Keratinocyte (primary cell): ENCODE measurements at regions not wholly inside any gene's neighbourhood (a gene's known extent, or its start where the extent isn't known, plus 50 kb on each side); places are given as distances from the start of the nearest gene placed in this dataset.

Experiments
- DNase-seq: peaks from one replicate; pipeline ENCODE4 v3.0.0-alpha.2; 2011; ENCODE audit warnings: low read depth, missing footprints, low spot score
- FAIRE-seq: peaks from 2 replicates; lab custom pipeline; 2011; peaks lifted over from hg19 to GRCh38; lab: Jason Lieb, UNC
- H2AFZ ChIP-seq: 2 replicates; pipeline ENCODE4 v1.6.0; 2012; ENCODE audit warnings: low read length, control low read depth, inconsistent platforms; ENCODE audit not compliant: control insufficient read depth
- H3K27ac ChIP-seq: 2 replicates; pipeline ENCODE4 v1.5.1; 2011; ENCODE audit warnings: low read length; ENCODE audit not compliant: control insufficient read depth, insufficient read depth
- H3K27me3 ChIP-seq: 3 replicates; pipeline ENCODE4 v1.6.0; 2011; ENCODE audit warnings: low read length; ENCODE audit not compliant: control insufficient read depth, insufficient read depth; ENCODE audit errors: extremely low read depth
- H3K36me3 ChIP-seq, 2 experiments: 2 replicates in 1 of 2; 3 replicates in 1 of 2; pipeline ENCODE4 v1.5.1; 2011; ENCODE audit warnings: low read length in 2 of 2, mild to moderate bottlenecking in 1 of 2; ENCODE audit not compliant: control insufficient read depth in 2 of 2, insufficient read depth in 2 of 2; ENCODE audit errors: extremely low read depth in 1 of 2
- H3K4me1 ChIP-seq: 3 replicates; pipeline ENCODE4 v1.5.1; 2011; ENCODE audit warnings: low read length; ENCODE audit not compliant: control insufficient read depth, insufficient read depth; ENCODE audit errors: extremely low read depth
- H3K4me2 ChIP-seq: 3 replicates; pipeline ENCODE4 v1.6.0; 2011; ENCODE audit warnings: low read depth, low read length; ENCODE audit not compliant: control insufficient read depth, insufficient read depth; ENCODE audit errors: extremely low read depth
- H3K4me3 ChIP-seq, 3 experiments: fragments of 200-600 bp in 1 of 3; sonication (generic) in 1 of 3; 2 replicates in 2 of 3; 3 replicates in 1 of 3; pipeline ENCODE4 v1.5.1; 2011 to 2016; ENCODE audit warnings: low read length in 3 of 3, mild to moderate bottlenecking in 3 of 3, control low read depth in 2 of 3, inconsistent platforms in 1 of 3, low read depth in 1 of 3, mixed read lengths in 1 of 3, mixed run types in 1 of 3, moderate library complexity in 1 of 3; ENCODE audit not compliant: control insufficient read depth in 2 of 3, insufficient read depth in 2 of 3; ENCODE audit errors: extremely low read depth in 1 of 3
- H3K79me2 ChIP-seq: 2 replicates; pipeline ENCODE4 v1.6.0; 2012; ENCODE audit warnings: low read length; ENCODE audit not compliant: control insufficient read depth, insufficient read depth
- H3K9ac ChIP-seq: 3 replicates; pipeline ENCODE4 v1.6.0; 2011; ENCODE audit warnings: low read length; ENCODE audit not compliant: control insufficient read depth, insufficient read depth; ENCODE audit errors: extremely low read depth
- H3K9me1 ChIP-seq: 3 replicates; pipeline ENCODE4 v1.6.0; 2011; ENCODE audit warnings: low read length; ENCODE audit not compliant: control insufficient read depth, insufficient read depth; ENCODE audit errors: extremely low read depth
- H3K9me3 ChIP-seq: 2 replicates; pipeline ENCODE4 v1.5.1; 2012; ENCODE audit warnings: low read depth, low read length; ENCODE audit not compliant: control insufficient read depth
- H4K20me1 ChIP-seq: 3 replicates; pipeline ENCODE4 v1.6.0; 2011; ENCODE audit warnings: low read length; ENCODE audit not compliant: control insufficient read depth, insufficient read depth; ENCODE audit errors: extremely low read depth
- EZH2 ChIP-seq: IDR thresholded peaks from one replicate; pipeline ENCODE4 v1.6.1; 2012; ENCODE audit warnings: inconsistent platforms, mild to moderate bottlenecking, low read length, moderate library complexity
- dilution Hi-C: fragments of 300-500 bp; cut with MboI; formaldehyde crosslinking; loops from one replicate; pipeline ENCODE4 v1.7.0; 2020; ENCODE audit warnings: low sequenced_read_pairs; ENCODE audit not compliant: extremely low pct_ligation_motif_present
- TF ChIP-seq, protein P1 (sequence below), 3 experiments: IDR thresholded peaks in 1 of 3; conservative IDR thresholded peaks in 1 of 3; optimal IDR thresholded peaks in 1 of 3; 2 replicates in 2 of 3; 3 replicates in 1 of 3; pipeline versions ENCODE3 to v1.5.1; 2011; ENCODE audit warnings: low read length in 3 of 3, mild to moderate bottlenecking in 3 of 3, moderate library complexity in 2 of 3, control low read depth in 1 of 3, inconsistent platforms in 1 of 3; ENCODE audit not compliant: insufficient read depth in 2 of 3; ENCODE audit errors: extremely low read depth in 1 of 3

DNA sequence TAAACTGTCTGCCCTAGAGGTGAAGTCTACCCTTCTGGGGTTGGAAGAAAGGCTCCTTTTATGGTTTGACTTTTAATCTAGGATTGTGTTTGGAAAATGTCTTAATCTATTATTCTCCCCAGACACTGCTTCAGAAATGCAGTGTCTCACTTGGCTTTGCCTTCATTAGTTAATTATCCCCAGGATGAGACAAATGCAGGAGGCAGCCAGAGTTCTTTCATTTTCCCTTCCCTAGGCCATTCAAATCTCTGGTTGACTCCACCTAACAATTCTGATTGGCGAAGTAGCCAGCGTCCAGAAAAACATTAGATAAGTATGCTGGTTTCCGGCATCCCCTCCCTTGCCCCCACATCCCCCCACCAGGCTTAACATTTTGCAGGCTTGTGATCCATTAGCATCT lies 325.8 kb upstream of the PBX1 start:
- H3K4me2 ChIP-seq: no peak overlapping the region
- H2AFZ ChIP-seq: no peak overlapping the region
- H3K27ac ChIP-seq: no peak overlapping the region
- no peaks in the 10 kb centered on the region for H3K27me3 ChIP-seq
- FAIRE-seq (no peak), DNase-seq (no peak)
- H4K20me1 ChIP-seq: no peaks in the 10 kb centered on the region
- no peaks in the 10 kb centered on the region for H3K9me1 ChIP-seq
- dilution Hi-C loops: no loop called here
- H3K4me1 ChIP-seq: no peaks in the 10 kb centered on the region
- H3K4me3 ChIP-seq: no peak overlapping the region
- no peaks in the 10 kb centered on the region for H3K9me3 ChIP-seq
- no peak overlapping the region for H3K9ac ChIP-seq
- no peaks in the 10 kb centered on the region for H3K36me3 ChIP-seq
- TF ChIP-seq, protein P1, sequence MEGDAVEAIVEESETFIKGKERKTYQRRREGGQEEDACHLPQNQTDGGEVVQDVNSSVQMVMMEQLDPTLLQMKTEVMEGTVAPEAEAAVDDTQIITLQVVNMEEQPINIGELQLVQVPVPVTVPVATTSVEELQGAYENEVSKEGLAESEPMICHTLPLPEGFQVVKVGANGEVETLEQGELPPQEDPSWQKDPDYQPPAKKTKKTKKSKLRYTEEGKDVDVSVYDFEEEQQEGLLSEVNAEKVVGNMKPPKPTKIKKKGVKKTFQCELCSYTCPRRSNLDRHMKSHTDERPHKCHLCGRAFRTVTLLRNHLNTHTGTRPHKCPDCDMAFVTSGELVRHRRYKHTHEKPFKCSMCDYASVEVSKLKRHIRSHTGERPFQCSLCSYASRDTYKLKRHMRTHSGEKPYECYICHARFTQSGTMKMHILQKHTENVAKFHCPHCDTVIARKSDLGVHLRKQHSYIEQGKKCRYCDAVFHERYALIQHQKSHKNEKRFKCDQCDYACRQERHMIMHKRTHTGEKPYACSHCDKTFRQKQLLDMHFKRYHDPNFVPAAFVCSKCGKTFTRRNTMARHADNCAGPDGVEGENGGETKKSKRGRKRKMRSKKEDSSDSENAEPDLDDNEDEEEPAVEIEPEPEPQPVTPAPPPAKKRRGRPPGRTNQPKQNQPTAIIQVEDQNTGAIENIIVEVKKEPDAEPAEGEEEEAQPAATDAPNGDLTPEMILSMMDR (optimal IDR thresholded peaks at IDR 0.05 in 1 of 3, IDR thresholded peaks at IDR 0.05 in 1 of 3, conservative IDR thresholded peaks at IDR 0.05 in 1 of 3; ENCODE audit: extremely low read depth in 1 of 3, insufficient read depth in 2 of 3, low read length in 3 of 3): no peak
- TF ChIP-seq EZH2: no peak
- H3K79me2 ChIP-seq: no peaks in the 10 kb centered on the region

DNA sequence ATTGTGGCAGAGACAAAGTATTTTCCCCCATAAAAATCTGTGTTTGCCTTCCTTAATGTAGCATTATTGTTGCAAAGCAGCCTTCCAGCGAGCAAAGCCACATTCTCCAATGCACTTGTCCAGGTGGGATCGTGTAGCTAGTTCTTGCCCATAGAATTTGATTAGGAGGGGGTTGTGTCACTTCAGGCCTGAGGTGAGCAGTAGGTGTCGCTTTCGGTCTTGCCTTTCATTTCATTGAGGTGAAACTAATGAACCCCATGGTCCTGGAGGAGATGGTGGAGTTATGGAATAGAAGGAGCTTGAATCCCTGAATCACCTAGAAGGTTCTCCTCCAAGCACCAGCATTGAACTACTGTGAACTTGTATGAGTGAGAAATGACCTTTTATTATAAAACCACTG lies 318.9 kb upstream of the PBX1 start:
- no peaks in the 10 kb centered on the region for H3K27me3 ChIP-seq
- H4K20me1 ChIP-seq: no peaks in the 10 kb centered on the region
- FAIRE-seq: no peak
- no peaks in the 10 kb centered on the region for H3K4me1 ChIP-seq
- no peaks in the 10 kb centered on the region for H3K79me2 ChIP-seq
- DNase-seq: no peak
- H3K9ac ChIP-seq: no peak overlapping the region
- H3K4me3 ChIP-seq: no peak overlapping the region
- no peak overlapping the region for H2AFZ ChIP-seq
- dilution Hi-C loops: no loop called here
- no peaks in the 10 kb centered on the region for H3K36me3 ChIP-seq
- TF ChIP-seq, protein P1 (optimal IDR thresholded peaks at IDR 0.05 in 1 of 3, IDR thresholded peaks at IDR 0.05 in 1 of 3, conservative IDR thresholded peaks at IDR 0.05 in 1 of 3; ENCODE audit: extremely low read depth in 1 of 3, insufficient read depth in 2 of 3, low read length in 3 of 3): peak in 1 of 3 experiments; percentile 36
- no peak for TF ChIP-seq EZH2
- H3K27ac ChIP-seq: no peak overlapping the region
- H3K9me3 ChIP-seq: no peaks in the 10 kb centered on the region
- no peak overlapping the region for H3K4me2 ChIP-seq
- H3K9me1 ChIP-seq: no peaks in the 10 kb centered on the region
